HG03108 (cell line): ENCODE measurements at regions not wholly inside any gene's neighbourhood (a gene's known extent, or its start where the extent isn't known, plus 50 kb on each side); places are given as distances from the start of the nearest gene placed in this dataset.
"Not testable (repeated sequence)": the region's sequence is repeated elsewhere in the genome, so short reads cannot be mapped to it uniquely, and the experiment has no call there.

Experiments used
- ATAC-seq: cut with Tn5 transposase; IDR thresholded peaks from one replicate; pipeline ENCODE4 v1.9.1; 2021; ENCODE audit warnings: moderate library complexity; ENCODE audit not compliant: unreplicated experiment

DNA sequence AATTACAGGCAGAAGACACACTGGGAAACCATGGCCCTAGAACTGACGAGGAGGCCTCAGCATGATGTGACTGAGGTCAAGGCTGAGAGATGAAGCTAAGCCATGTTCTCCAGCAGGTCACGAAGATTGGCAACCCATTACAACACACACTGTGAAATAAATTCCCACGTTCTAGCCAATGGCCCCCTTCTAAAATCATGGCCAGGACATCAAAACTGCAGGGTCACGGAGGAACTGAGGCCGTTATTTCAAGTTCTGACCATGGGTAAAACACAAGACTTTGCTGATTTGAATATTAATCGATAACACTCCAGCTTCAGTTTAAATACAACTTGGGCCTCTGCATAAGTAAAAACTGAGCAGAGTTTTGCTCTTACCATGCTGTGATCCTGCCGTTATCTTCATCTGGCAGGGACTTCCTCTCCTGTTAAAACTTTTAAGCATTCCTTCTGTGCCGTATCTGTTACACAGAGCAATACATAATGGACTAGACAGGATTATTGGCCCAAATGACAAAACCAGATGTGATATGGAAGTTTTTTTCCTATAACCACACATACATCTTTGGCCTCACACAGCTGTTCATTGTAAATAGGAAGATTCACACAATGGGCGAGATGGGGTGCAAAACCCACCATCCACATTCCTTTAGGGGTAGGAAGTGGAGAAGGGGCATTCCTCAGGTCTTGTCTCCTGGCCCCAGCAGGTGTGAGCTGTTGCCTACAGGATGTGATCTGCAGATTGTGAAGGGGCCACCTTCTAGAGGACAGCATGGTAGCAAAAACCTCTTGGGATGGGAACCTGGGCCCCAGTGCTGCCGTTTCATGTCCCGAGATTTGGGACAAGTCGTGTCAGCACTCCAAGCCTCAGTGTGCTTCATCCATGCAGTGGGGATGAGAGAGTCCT, 207.4 kb downstream of the OPA1 start:
- no peak for ATAC-seq

DNA sequence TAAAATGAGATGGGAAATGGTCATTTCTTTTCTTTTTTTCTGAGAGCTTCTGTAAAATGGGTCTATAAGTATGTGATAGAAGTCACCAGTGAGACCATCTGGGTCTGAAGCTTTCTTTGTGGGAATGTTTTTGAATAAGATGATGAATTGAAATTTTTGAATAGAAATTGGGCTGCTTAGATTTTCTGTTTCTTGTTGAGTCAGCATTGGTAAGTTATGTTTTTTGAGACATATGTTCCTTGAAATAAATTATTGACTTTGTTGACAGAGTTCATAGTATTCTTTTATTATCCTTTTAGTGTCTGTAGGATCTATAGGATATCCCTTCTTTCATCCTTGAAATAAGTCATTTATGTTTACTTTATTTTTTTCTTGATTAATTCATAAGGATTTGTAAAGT, 208.1 kb downstream of the OPA1 start:
- ATAC-seq = no peak

DNA sequence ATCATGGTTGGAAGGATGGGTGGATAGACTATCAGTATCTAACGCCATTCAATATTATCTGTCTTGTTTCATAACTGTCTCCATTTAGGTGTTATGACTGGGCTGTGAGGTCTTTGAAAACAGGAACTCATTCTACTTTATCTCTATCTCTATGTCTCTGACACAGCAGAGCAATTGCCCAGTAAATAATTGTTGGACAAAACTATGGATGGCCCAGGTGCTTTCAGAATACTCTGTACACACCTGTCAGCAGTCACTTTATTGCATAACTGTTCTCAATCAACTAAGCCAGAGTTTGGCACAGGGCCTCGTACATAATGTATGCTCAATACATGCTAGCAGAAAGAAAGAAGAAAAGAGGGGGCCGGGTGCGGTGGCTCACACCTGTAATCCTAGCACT, 210.3 kb downstream of the OPA1 start:
- ATAC-seq = no peak

DNA sequence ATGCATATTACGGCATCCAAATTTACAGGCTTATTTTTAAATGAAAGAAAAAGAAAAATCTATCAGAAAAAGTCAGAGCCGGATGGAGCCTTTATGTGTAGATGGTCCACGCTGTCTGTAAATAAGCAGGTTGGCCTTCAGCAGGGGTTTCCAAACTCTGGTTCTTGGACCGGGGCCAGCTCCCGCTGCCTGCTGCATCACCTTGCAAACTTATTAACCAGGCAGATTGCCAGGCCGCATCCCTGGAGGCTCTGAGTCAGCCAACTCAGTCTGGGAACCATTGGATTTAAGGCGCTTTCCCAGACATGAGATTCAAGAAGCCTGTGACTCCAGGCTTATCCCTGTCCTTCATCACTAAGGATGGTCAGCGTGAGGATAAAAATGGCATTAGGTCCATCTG, 212.4 kb downstream of the OPA1 start:
- no peak for ATAC-seq

DNA sequence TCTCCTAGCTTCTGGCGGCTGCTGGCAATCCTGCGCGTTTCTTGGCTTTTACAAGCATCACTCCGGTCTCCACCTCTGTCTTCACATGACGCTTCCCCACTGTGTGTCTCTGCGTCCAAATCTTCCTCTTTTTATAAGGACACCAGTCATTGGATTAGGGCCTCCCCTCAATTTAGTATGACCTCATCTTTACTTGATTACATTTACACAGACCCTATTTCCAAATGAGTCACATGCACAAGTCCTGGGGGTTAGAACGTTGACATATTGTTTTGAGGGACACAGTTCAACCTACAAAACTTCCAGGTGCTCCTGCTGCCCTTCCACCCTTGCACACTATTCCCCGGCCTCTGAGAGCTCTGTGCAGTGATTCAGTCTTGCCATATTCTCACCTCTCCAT, 215.3 kb downstream of the OPA1 start:
- ATAC-seq = no peak

DNA sequence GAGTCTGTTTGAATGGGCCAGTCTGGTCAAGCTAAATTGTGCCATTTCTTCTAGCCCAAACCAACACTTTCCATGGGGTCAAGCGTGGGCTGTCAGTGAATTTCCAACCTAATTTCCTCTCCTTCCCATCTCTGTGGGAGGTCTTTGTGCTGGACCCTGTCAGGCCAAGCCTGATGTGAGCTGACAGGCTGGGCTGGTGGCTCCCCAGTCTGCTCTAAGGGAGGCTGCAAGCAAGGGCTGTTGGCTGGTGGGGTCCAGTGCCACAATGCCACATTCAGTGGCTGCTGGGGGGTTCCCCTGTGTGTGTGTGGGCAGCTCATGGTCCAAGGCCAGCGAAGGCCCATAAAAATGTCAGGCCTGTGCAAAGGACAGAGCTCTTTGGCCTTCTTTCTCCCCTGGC, 216.1 kb downstream of the OPA1 start:
- no peak for ATAC-seq

DNA sequence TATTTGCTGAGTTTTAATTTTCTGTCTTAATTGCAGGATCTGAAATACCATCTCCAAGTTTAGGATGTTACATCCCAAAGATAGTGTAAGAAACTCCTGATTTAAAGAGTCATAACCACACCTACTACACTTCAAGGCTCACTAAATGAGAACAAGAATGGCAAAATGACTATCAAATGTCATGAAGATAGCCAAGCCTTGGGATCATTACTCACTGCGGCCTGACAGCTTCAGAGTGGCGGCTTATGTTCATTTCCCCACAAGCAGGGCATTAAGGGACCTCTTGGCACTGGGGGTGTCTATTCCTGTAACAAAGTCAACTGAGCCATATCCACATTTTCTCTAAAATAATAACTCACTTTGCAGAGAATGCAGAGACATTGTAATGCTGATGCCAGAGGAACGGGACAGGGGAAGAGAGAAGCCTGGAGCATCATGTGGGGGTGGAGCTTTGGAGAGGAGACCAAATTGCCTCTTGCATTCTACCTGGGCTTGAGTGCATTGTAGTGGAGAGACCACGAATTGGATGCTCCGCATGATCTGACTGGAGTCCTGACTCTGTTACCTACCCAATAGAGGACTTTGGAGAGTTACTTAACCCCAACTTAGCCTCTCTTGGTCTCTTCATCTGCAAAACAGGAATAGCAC, 219.2 kb downstream of the OPA1 start:
- no peak for ATAC-seq

- no peak for ATAC-seq
Observed at GRCh38 chr3:193812791-193813500, 219.9 kb downstream of the OPA1 start.

DNA sequence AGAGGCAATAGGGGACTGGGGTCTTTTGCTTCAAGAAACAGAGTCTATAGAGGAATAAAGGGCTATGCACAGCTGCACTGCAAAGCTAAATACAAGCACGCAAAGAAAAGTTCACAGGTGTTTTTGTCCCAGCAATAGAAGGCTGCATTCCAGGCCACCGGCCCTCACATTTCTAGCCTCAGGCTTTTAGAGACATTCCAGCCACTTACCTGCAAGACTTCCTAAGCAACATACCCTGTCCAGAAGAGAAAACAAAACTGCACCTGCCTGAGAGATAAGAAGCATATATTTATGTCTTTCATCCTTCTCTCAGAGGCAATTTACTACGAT, 220.5 kb downstream of the OPA1 start:
- no peak for ATAC-seq

DNA sequence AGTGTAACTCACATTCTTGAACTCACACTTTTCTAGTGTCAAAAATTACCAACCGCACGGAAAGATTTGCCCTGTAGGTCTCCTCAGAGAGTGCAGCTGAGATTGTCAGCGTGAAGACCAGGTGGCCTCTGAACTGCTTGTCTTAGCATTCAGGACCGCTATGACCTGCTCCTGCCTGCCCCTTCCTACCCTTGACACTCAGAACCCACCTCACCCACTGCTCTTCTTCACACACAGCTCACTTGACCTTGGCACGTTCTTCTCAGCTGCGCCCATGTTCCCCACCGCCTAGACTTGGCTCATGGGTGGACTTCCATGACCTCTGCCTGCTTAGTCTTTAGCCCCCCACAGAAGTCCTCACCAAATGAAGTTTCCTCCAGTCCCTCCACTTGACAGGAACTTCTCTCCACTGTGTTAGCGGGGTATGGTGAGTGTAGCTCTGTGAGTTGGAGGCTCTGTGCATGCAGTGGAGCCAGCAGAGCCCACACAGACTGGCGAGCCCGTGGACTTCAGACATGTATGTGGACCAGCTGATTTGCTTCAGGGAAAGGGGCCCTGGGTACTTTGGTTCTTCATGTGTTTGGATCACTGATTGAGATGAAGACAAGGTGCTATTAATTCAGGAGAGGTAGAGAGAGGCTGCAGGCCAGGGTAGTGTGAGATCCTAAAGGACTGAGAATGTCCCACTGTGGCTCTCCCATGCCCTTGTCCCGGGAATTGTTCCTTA, 221.3 kb downstream of the OPA1 start:
- ATAC-seq = no peak

DNA sequence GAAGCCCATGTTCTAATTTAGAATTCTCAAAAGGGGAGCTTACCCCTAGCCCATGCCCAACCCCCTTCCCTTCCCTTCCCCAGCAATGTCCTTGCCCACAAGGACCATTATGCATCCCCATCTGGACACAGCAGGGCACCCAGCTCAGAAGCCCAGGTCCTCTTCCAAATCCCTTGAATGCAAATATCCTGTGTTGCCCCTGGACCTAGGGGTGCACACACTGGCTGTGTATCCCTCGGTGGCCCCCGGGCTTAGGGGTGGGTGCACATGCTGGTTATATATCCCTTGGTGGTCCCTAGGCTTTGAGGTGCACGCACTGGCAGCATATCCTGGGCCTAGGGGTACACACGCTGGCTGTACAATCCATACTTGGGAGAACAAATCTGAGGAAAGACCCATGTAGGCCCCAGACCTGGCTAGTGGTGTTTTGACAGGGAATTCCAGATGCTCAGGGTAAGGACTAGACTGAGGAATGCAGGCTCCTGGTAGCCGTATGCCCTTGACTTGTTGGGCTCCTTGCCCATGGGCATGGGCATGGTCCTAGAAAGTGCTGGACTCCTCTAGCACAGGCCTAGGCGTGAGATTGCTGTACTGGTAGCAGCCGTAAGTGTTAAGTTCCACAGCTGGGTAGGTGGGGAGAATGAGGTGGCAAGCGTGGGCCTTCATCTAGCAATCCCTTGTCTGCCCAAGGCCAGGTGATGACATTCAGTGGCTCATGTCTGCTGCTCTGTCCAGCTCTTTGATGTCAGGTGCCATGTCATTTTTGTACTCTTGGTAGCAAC, 222.4 kb downstream of the OPA1 start:
- no peak for ATAC-seq

GRCh38 chr3:193816028-193816395, 223.0 kb downstream of the OPA1 start:
- no peak for ATAC-seq

DNA sequence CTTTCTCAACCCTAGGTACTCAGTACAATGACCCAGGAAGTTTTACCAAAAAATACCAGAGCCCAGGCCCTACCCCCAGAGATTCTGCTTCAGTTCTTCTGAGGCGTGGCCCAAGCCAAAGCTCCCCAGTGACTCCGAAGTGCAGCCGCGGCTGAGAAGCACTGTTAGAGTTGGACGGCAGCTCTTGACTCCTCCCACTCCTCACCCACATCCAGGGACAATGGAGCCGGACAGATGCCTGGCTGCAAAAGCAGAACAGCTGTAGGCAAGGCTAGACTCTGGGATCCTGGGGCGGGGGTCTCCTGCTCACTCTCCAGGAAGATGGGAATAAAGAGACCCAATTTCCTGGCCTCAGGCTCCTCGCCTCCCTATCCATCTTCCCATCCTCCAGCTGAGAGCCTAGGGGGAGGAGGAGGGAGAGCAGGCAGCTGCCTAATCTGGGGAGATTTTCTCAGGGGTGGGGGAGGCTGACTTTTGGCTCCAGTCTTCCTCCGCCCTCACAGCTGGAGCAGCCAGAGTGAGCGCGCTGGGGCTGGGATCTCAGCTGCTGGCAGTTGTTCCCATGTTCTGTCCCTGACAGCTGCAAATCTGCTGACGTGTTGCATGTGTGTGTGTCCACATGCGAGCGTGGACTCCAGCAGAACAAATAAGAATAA, 223.8 kb downstream of the OPA1 start:
- no peak for ATAC-seq

DNA sequence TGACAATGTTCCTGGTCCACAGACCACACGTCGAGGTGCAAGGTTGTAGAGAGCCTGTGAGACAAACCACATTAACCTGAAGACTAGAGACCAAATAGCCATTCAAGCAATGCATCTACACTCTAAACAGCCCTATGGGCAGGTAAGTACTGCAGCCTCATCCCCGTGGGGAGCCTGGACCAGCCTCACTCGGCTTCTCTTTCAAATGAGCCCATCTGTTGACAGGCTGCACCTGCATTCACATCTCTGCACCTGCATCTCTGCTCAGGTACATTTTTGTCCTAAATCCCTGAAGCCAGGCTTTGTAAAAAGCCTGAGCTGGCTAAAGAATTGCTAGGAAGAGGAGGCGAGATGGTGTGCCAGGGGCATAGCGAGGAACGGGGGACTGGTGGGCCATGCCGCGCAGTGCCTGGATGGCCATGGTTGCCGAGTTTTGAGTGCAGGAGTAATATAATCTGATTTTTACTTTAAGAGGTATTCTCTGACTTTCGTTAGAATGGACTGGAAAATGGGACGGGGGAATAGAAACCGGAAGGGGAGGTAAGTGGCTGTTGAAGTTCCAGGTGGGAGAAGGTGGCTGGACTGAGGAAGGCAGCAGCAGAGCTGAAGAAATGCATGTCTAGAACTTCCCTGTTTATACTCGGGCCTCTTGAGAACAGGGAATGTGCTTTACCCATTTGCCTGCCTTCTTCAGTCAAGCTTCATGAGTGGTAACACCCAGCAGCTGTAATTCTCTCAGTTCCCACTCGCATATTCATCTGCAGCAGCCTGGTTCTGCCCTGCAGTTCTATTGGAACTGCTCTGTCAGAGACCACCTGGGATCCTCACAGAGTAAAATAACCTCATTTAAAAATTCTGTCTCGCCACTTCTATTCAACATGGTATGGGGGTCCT, 226.4 kb downstream of the OPA1 start:
- ATAC-seq = no peak

DNA sequence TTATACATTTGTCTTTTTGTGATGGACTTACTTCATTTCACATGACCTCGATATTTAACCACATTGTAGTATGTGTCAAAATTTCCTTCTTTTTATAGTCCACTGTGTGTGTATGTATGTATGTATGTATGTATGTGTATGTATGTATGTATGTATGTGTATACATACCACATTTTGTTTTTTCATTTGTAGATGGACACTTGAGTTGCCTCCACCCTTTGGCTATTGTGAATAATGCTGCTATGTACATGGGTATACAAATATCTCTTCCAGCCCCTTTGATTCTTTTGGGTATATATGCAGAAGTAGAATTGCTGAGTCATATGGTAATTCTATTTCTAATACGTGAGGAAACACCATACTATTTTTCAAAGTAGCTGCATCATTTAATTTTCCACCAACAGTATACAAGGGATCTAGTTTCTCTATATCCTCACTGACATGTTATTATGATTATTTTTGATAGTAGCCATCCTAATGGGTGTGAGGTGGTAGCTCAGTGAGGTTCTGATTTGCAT, 228.2 kb downstream of the OPA1 start:
- no peak for ATAC-seq

DNA sequence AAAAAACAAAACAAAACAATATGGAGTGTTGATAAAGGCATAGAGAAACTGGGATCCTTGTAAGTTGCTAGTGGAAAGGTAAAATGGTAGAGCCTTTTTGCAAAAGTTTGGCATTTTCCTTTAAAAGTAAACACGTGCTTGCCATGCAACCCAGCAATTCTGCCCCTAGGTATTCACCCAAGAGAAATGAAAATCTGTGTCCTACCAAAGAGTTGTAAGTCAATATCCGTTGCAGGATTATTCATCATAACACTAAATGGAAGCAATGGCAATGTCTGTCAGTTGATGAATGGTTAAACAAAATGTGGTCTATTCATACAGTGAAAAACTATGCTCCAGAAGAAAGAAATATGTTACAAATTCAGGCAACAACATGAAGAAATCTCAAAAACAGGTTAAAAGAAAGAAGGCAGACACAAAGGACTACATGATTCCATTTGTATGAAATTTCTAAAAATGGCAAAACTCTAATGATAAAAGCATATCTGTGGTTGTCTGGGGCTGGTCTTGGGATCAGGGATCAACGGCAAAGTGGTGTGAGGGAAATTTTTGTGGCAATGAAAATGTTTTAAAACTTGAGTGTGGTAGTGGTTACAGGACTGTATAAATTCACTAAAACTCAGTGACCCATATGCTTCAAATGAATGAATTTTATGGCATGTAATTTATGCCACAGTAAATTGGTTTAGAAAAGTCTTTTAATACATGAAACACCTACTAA, 229.6 kb downstream of the OPA1 start:
- no peak for ATAC-seq

GRCh38 chr3:193823213-193823605, 230.2 kb downstream of the OPA1 start:
- not testable (repeated sequence) for ATAC-seq

DNA sequence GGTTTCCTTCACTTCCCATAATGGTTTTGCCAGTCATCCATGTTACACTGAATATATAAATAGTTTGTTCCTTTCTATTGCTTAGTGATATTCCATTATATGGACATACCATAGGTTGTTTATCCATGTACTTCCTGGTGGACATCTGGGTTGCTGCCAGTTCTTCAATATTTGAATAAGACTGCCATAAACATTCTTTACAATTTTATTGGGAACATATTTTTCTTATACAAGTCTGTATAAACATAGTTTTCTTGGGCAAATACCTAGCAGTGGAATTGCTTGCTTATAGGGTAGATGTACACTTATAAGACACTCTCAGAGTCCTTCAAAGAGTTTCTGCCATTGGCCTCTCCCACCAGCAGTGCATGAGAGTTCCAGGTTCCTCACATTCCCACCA, 231.4 kb downstream of the OPA1 start:
- ATAC-seq = no peak
